ENCODE measurements at regions not wholly inside any gene's neighbourhood (a gene's known extent, or its start where the extent isn't known, plus 50 kb on each side); places are given as distances from the start of the nearest gene placed in this dataset.

DNA sequence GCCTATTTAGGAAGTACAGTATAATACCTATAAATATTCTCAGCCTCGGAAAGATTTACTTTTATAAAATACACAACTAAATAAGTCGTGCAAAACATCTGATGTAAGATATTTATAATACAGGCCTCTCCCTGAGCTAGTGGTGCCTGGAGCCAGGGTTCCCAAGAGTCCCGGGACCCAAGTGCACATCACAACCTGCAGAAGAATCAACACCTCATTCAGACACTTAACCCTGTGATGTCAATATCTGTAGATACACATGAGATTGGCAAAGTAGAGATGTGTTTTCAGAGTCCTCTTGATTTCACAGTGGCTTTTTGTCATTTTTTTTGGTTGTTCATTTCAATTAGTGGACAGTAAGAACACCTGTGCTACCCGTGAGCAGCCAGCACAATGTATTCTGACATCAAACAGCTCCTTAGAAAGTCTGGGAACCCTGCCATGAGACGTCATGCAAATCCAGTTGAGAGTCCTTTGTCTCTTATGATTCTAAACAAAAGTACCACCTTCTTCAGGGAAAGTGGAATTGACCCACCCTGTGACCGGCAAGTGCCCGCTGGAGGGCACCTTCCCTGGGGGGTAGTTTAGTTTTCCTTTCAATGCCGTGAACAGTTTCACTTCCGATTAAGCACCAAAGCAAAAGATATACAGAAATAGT is 101.6 kb downstream of the DACT2 start:
- no peak overlapping the region for H3K4me3 ChIP-seq (replicated peaks; ENCODE audit: low read depth, low read length)
- DNase-seq (ENCODE audit: low read depth), result no peak
- TF ChIP-seq, protein P1, sequence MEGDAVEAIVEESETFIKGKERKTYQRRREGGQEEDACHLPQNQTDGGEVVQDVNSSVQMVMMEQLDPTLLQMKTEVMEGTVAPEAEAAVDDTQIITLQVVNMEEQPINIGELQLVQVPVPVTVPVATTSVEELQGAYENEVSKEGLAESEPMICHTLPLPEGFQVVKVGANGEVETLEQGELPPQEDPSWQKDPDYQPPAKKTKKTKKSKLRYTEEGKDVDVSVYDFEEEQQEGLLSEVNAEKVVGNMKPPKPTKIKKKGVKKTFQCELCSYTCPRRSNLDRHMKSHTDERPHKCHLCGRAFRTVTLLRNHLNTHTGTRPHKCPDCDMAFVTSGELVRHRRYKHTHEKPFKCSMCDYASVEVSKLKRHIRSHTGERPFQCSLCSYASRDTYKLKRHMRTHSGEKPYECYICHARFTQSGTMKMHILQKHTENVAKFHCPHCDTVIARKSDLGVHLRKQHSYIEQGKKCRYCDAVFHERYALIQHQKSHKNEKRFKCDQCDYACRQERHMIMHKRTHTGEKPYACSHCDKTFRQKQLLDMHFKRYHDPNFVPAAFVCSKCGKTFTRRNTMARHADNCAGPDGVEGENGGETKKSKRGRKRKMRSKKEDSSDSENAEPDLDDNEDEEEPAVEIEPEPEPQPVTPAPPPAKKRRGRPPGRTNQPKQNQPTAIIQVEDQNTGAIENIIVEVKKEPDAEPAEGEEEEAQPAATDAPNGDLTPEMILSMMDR (IDR thresholded peaks at IDR 0.05; ENCODE audit: low read length, missing control alignments), result no peak

DNA sequence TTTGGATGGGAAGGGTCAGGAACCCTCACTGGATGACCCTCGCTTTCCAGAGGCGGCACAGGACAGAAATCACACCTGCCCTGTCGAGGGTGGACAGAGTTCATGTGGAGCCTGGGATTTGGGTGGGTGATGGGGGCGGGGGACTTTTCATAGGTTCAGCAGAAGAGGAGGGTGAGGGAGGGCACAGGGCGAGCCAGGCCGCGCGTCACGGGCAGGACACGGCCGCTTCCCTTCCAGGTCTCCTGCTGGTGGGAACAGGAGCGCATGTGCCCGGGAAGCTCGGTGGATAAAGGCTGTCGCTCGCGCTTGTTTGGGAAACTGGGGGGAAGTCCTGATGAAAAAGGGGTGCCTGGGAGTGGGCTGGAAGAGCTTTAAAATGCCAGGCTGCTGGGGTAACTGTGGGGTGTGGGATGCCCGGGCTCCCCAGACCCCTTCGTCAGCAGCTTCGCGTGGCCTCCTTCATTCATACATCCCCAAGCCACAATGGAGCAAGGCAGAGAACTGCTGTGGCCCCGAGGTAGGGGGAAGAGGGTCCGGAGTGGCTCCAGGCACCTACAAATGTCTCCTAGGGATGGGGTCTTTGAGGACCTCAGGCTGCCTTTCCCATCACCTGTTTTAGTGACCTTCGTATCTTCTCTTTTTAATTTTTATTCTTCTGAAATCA is 102.2 kb downstream of the DACT2 start:
- TF ChIP-seq, protein P1 (IDR thresholded peaks at IDR 0.05; ENCODE audit: low read length, missing control alignments), result no peak
- H3K4me3 ChIP-seq (replicated peaks; ENCODE audit: low read depth, low read length), result no peak overlapping the region
- no peak for DNase-seq (ENCODE audit: low read depth)

- no peak for DNase-seq (ENCODE audit: low read depth)
- TF ChIP-seq, protein P1 (IDR thresholded peaks at IDR 0.05; ENCODE audit: low read length, missing control alignments), result no peak
Observed at GRCh38 chr6:168216751-168217191, 102.8 kb downstream of the DACT2 start.

GRCh38 chr6:168216117-168216516 is 103.5 kb downstream of the DACT2 start:
- no peak for DNase-seq (ENCODE audit: low read depth)
- TF ChIP-seq, protein P1 (IDR thresholded peaks at IDR 0.05; ENCODE audit: low read length, missing control alignments), result no peak
- no peak overlapping the region for H3K4me3 ChIP-seq (replicated peaks; ENCODE audit: low read depth, low read length)

More at GRCh38 chr6:168216751-168217191, 102.8 kb downstream of the DACT2 start:
- H3K4me3 ChIP-seq (replicated peaks; ENCODE audit: low read depth, low read length), result no peak overlapping the region

- DNase-seq (ENCODE audit: low read depth), result no peak
- TF ChIP-seq, protein P1 (IDR thresholded peaks at IDR 0.05; ENCODE audit: low read length, missing control alignments), result no peak
- no peak overlapping the region for H3K4me3 ChIP-seq (replicated peaks; ENCODE audit: low read depth, low read length)
Observed at GRCh38 chr6:168215121-168215808, 104.3 kb downstream of the DACT2 start.

GRCh38 chr6:168214586-168215104 is 104.9 kb downstream of the DACT2 start:
- DNase-seq (ENCODE audit: low read depth), result no peak
- H3K4me3 ChIP-seq (replicated peaks; ENCODE audit: low read depth, low read length), result no peak overlapping the region
- TF ChIP-seq, protein P1 (IDR thresholded peaks at IDR 0.05; ENCODE audit: low read length, missing control alignments), result no peak
